GM21526 (cell line): ENCODE measurements at regions not wholly inside any gene's neighbourhood (a gene's known extent, or its start where the extent isn't known, plus 50 kb on each side); places are given as distances from the start of the nearest gene placed in this dataset.
"Not testable (repeated sequence)": the region's sequence is repeated elsewhere in the genome, so short reads cannot be mapped to it uniquely, and the experiment has no call there.

Experiments used
- ATAC-seq: cut with Tn5 transposase; IDR thresholded peaks from one replicate; pipeline ENCODE4 v1.9.1; 2021; ENCODE audit warnings: moderate library complexity; ENCODE audit not compliant: unreplicated experiment, low FRiP score

DNA sequence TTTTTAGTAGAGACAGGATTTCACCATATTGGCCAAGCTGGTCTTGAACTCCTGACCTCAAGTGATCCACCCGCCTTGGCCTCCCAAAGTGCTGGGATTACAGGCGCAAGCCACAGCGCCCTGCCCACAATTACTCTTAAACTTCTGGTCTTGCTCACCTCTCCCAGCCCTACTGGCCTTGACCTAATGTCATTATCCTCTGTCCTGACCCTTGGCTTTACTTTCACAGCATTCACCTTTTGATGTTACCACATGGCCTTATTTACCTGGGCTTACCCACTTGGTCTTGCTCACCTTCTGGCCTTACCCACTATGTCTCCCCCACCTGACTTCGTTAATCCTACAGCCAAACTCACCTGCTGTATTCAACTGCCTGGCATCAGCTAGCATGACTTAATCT, 105.9 kb downstream of the IL12A start:
- no peak for ATAC-seq

DNA sequence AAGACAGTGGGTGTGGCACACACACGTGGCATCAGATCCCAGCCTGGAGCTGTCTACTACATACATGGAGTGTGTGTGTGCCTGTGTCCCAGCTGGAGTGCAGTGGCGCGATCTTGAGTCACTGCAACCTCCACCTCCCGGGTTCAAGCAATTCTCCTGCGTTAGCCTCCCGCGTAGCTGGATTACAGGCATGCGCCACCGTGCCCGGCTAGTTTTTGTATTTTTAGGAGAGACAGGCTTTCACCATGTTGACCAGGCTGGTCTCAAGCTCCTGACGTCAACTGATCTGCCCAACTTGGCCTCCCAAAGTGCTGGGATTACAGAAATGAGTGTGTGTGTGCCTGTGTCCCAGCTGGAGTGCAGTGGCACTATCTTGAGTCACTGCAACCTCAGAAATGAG, 108.8 kb downstream of the IL12A start:
- ATAC-seq, result no peak

DNA sequence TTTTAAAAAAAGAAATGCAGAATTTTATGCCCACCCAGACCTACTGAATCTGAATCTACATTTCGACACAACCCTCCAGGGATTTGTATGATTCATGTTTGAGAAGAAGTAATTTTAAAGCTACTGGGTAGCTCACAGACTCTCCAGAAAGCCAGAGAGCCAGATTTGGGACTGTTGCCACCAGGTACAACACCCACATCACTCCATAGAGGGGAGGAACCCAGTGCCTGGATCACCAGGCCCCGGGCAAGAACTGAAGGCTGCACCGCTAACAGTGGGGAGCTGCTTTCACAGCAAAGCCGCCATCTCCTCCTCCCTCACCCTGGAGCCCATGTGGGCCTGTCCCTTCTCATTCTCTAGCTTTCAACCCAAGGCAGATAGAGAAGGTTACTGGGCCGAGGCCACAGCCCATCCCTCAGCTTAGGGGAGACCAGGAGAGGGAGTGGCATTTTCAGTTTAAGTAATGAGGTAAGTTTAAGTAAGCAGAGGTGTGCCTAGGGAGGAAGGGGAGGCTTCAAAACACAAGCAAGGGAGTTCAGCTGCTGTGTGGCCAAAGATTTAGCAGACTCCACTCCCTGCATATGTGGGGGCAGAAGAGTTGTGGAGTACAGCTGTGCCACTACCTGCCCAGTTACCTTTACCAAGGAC, 109.8 kb downstream of the IL12A start:
- ATAC-seq, result no peak

DNA sequence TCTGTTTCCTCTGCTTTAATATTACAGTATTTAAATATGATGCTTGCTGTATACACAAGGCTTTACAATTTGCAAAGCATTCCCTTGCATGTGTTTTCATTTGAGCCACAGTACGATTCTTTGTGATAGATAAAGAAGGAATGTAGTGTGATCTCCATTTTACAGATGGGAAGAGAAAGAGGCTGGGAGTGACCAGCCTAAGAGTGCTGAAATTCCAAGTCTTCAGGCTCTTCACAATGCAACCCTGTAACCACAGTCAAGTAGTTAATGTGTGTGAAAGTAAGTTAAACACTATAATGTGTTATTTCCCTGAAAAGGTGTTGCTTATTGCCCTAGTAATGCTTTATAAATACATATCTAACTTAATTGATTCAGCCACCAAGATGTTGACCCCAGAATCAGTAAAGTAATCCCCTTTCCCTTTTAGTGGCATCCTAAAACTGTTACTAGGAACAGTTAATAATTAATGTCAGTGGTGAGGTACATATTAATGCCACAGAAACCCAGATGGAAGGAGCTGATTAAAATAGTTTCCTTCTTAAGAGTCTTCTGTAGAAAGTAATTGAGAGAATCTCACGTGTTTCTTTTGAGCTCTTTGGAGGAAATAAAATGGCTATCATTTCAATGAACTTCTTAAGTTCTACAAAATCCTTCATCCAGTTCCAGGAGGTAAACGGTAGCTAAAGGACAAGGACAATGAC, 110.4 kb downstream of the IL12A start:
- ATAC-seq, result no peak

DNA sequence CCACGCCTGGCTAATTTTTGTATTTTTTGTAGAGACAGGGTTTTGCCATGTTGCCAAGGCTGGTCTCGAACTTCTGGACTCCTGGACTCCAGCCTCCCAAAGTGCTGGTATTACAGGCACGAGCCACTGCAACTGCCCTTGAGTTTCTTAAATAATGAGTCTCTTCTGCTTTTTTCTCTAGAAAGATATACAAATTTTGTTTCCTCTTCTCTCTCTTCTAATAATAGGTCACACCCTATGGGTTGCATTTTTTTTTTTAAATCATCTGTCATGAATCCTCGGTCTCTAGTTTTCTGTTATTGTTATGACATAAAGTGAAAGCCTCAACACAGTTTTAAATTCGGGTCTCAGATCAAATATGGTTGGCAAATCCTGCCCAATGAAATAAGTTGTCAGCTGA, 111.2 kb downstream of the IL12A start:
- ATAC-seq, result peak; percentile 77

DNA sequence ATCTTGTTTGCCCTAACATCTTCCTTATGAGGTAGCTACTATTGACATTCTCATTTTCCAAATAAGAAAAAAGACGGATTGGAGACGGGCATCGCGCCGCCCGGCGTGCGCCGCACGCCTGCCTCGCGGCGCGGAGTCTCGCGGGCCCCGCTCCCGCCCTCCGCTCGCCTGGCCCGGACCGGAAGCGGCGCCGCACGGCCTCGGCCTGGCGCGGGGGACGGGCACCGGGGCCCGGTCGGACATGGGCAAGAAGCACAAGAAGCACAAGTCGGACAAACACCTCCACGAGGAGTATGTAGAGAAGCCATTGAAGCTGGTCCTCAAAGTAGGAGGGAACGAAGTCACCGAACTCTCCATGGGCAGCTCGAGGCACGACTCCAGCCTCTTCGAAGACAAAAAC, 112.0 kb downstream of the IL12A start:
- no peak for ATAC-seq

DNA sequence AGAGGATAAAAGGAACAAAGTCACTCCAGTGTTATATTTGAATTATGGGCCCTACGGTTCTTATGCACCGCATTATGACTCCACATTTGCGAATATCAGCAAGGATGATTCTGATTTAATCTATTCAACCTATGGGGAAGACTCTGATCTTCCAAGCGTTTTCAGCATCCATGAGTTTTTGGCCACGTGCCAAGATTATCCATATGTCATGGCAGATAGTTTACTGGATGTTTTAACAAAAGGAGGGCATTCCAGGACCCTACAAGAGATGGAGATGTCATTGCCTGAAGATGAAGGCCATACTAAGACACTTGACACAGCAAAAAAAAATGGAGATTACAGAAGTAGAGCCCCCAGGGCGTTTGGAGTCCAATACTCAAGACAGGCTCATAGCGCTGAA, 113.4 kb downstream of the IL12A start:
- ATAC-seq, result not testable (repeated sequence)

DNA sequence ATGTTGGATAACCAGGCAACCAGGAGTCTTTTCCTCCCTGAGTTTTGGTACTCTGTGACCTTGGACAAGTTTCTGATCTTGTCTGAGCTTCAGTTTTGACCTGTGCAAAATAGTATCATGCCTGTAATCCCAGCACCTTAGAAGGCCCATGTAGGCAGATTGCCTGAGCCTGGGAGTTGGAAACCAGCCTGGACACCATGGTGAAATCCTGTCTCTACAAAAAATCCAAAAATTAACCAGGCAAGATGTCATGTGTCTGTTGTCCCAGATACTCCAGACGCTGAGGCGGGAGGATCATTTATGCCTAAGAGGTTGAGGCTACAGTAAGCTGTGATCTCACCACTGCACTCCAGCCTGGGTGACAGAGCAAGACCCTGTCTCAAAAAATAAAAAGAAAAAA, 114.8 kb downstream of the IL12A start:
- no peak for ATAC-seq

DNA sequence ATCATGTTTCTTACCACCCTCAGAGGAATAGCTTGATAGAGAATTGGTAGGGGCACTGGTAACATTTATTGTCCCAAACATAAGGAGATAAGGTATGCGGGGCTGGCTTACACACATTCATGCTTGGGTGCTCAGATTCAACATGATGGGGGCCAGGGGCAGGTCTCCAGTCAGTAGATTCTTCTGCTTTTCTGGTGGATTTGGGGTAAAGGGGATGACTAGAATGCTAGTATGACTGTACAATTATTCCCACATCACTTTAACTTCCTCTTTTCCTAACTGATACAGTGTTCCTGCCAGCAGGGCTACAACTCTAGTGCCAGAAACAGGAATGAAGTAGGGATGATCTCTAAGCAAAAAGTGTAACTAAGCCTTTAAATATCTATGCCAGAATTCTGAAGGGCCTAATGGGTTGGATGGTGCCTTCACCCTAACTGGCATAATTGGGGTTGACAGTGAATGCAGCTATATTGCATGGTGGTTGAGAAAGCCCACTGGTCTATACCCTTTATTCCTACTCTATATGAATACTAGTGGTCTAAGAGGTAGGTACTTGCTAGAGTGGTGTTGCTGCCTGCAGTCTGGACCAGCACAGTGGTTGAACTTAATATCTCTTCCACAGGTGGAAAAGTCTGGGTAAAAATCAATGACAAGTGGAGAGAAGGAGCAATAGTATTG, 117.4 kb downstream of the IL12A start:
- no peak for ATAC-seq

DNA sequence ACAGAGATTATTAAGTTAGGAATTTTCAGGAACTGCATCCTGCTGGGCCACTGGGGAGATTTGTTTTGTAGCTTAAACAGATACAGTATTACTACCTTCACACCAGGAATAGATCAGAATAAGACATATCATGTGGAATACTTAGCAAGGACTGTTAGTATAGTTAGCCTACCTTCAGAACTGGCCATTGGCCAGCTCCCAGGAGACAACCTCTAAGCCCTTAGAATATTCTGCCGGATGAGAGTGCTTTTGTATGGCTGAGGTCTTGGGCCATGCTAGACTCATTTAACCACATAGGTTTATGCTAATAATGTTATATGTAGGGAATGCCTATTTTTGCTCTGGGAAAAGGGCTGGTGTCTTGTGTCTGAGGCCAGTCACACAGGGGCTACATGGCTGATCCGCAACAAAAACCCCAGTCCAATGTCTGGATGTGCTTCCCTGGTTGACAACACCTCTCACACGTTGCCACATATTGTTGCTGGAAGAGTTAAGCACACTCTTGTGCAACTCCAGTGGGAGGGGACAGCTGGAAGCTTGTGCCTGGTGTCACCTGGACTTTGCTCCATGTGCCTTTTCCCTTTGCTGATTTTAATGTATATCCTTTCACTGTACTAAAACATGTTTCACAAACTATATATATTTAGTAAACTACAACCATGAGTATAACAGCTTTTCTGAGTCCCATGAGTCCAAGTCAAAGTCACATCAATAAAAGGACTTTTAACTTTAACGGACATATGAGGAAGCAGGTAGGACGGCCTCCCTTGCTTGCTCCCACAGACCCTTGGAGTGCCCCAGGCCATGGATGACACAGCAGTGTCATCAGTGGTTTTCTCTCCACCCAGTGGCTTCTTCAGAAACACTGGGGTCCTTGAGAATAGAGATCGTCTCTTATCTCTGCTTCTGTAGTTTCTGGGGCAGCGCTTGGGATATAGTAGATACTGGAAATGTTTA, 118.0 kb upstream of the C3orf80 start:
- ATAC-seq, result no peak

DNA sequence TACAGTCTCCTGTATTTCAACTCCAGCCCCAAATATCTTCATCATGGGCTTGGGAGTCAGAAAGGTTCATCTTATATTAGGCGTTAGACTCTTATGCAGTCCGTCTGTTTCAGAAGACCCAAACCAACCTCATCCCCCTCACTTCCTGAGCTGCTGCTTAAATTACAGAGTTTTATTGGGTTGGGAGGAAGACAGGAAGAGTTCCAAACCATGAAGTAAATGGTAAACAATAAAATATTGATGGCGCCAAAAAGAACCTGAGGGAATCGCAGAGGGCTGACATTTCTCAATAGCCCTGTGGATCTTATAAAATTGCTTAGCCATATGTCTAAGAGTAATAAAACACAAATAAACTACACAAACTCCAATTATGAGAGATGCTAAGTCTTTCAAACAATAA, 116.9 kb upstream of the C3orf80 start:
- ATAC-seq, result no peak

DNA sequence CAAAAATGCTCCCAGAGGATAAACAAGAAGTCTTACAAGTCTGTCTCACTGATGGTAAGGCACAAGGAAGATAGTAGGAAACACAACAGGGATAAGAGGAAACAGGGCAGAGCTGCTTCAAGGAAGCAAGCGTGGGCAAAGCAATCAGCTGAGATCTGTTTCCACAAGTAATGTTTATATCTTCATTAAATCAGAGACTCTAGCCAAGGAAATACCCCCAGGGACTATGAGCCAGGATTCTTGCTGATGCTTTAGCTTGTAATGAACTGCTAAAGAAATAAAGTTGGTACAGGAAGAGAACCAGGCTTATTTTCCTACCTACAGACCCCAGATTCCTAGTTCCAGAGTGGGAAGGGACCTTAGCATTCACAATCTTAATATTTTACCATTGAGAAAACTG, 112.7 kb upstream of the C3orf80 start:
- no peak for ATAC-seq

DNA sequence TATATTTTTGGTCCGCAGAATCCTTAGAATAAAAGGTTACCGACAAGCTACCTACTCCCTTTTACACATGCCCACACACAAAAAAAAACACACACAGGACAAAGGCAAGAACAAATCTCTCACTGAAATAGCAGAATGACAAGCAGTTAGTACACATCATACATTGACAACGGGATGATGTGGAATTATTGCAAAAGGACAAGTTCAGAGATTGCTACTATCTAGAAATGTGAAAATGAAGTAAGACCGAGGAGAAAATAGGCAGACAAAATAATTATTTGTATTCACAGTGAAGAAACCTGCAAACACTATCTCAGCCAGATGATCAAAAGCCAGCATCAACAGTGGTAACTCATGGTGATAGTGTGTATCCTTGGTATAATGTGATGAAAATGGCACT, 112.2 kb upstream of the C3orf80 start:
- ATAC-seq, result no peak

DNA sequence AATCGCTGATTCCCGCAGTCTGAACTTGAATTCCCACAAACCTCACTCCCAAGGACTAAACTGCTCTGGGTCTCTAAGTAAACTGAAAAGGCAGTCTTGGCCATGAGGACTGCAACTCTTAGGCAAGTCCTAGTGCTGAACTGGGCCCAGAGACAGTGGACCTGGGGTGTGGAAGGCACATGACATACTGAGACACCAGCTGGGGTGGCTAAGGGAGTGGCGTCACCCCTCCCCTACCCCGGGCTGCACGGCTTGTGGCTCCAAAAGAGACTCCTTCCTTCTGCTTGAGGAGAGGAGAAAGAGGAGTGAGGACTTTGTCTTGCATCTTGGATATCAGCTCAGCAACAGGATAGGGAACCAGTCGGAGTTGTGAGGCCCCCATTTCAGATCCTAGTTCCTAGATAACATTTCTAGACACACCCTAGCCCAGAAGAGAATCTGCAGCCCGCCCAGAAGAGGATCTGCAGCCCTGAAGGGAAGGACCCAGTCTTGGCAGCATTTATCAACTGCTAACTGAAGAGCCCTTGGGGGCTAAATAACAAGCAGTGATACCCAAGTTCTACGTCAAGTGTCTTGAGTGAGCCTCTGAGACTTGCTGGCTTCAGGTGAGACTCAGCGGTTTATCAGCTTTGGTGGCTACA, 110.7 kb upstream of the C3orf80 start:
- ATAC-seq, result no peak

DNA sequence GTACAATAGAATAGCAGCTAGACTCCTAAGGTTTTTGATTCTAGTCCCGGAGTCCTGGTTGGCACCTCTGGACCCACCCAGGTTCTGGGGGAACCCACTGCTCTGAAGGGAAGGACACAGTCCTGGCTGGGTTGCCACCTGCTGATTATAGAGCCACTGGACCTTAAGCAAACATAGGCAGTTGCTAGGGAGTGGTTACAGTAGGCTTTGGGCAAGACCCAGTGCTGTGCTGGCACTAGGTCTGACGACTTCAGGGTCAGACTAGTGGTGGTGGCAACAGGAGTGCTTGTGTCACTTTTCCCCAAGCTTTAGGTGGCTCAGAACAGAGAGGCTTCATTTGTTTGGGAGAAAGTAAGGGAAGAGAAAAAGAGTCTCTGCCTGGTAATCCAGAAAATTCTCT, 109.8 kb upstream of the C3orf80 start:
- no peak for ATAC-seq

DNA sequence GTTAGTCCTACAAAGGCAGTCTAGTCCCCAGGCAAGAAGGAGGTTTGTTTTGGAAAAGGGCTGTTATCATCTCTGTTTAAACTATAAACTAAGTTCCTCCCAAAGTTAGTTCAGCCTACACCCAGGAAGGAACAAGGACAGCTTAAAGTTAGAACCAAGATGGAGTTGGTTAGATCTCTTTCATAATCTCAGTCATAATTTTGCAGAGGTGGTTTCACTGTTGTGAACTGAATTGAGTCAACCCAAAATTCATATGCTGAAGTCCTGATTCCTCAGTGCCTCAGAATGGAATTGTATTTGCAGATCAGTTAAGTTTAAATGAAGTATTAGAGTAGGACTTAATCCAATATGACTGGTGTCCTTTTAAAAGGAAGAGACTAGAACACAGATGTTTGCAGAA, 101.0 kb upstream of the C3orf80 start:
- ATAC-seq, result no peak

DNA sequence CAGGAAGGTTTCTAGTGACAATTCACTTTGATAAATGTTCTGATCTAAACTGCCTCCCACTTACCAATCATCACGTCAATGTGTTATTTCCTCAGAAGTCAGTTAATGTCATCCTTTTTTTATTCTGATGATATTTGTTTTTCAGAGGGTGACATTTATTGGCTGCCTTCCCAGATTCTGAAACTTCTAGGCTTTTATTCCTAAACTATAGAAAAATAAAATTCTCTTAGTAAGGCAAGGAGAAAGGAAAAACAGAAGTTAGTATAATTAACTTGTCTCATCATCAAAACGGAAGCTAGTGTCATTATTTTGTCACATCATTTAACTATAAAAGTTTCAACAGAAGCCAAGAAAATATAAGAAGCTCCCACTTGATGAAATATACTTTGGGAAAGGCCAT, 100.0 kb upstream of the C3orf80 start:
- ATAC-seq, result no peak

DNA sequence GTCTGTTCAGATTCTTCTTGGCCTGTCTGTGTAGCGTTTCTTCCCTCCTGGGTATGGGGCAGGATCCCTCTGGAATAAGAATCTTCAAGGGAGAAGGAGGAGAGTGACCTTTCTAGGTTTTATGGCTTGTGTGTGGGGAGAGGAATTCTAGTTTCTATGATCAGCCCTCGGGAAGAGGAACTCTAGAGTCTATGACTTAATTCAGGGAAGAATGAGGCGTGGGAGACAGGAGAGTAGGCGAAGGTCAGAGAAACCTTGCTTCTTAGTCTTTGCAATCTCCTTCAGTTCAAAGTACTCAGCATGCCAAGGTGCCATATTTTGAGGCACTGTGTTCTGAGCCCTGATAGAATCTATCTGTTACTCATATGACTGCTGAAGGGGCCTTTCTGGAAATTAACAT, 99.2 kb upstream of the C3orf80 start:
- ATAC-seq, result no peak

DNA sequence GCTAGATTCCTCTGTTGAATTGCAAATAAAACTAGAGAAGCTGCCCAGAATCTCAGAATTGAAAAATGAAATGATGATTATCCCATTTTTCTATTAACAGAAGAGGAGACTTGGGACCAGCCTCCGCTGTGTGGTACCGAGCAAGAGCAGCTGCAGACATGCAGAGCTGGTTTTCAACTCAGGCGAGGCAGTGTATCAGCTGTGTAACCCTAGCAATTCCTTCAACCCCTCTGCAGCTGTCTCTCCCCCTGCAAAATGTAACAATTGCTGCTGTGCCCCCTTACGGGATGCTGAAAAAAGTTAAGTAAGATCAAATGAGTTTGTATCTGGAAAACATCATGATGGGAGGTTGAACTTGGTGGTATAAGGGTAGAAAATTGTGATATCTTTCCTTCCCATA, 98.5 kb upstream of the C3orf80 start:
- no peak for ATAC-seq

DNA sequence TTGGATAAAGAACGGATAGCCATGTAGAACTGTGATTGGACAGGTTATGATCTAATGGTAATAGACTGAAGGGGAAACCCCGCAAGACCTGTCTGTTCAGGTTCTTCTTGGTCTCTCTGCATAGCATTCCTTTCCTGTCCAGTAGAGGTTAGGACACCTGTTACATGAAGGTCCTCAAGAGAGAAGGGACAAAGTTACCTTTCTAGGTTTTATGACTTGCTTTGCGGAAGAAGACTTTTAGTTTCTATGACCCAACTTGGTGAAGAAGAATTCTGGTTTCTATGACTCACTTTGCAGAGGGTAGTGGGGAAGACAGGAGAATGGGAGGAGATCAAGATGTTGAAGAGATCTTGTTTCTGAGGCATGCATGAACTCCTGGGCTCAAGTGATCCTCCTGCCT, 97.9 kb upstream of the C3orf80 start:
- ATAC-seq, result peak; percentile 48
